CD4-positive, alpha-beta T cell (primary cell): ENCODE measurements at regions not wholly inside any gene's neighbourhood (a gene's known extent, or its start where the extent isn't known, plus 50 kb on each side); places are given as distances from the start of the nearest gene placed in this dataset.

ENCODE experiments used
- ATAC-seq: fragments of 200-7000 bp; cut with Tn5 transposase; one replicate; pipeline ENCODE4 v1.10.0; 2022; ENCODE audit warnings: mild to moderate bottlenecking; ENCODE audit not compliant: poor library complexity
- CTCF ChIA-PET: fragments of 350-600 bp; sonication (Branson Sonifier 250); formaldehyde crosslinking; loops from one replicate; lab custom pipeline; 2021; ENCODE audit warnings: antibody characterized with exemption, inconsistent platforms; lab: Charles Lee
- POLR2A ChIA-PET: fragments of 350-600 bp; sonication (Branson Sonifier 250); formaldehyde crosslinking; loops from one replicate; lab custom pipeline; 2021; ENCODE audit warnings: antibody characterized with exemption, inconsistent platforms; lab: Charles Lee
- DNase-seq, 14 experiments: peaks; one replicate each; pipeline ENCODE4 v3.0.0-alpha.2; 2013 to 2020; ENCODE audit warnings: mixed read lengths in 2 of 14
- H3K27ac ChIP-seq, 2 donors: one replicate each; pipeline versions ENCODE4 v1.5.1 to v1.7.0; 2013; ENCODE audit warnings: low read length in 2 of 2, low read depth in 1 of 2, mild to moderate bottlenecking in 1 of 2
- H3K27me3 ChIP-seq, 2 experiments: 1 replicate in 1 of 2; 2 replicates in 1 of 2; pipeline versions ENCODE4 v1.6.1 to v1.7.0; 2013; ENCODE audit warnings: low read length in 2 of 2, control low read depth in 1 of 2, mild to moderate bottlenecking in 1 of 2, moderate library complexity in 1 of 2; ENCODE audit not compliant: insufficient read depth in 2 of 2, control insufficient read depth in 1 of 2
- H3K36me3 ChIP-seq: one replicate; pipeline ENCODE4 v1.6.1; 2013; ENCODE audit warnings: low read length, control low read depth; ENCODE audit not compliant: insufficient read depth
- H3K4me1 ChIP-seq: one replicate; pipeline ENCODE4 v1.6.1; 2013; ENCODE audit warnings: low read length, control low read depth; ENCODE audit not compliant: insufficient read depth
- H3K4me3 ChIP-seq: one replicate; pipeline ENCODE4 v1.5.1; 2013; ENCODE audit warnings: mild to moderate bottlenecking, low read length, moderate library complexity
- H3K9me3 ChIP-seq, 2 experiments: 1 replicate in 1 of 2; 2 replicates in 1 of 2; pipeline versions ENCODE4 v1.6.1 to v1.7.0; 2013; ENCODE audit warnings: low read length in 2 of 2, mild to moderate bottlenecking in 2 of 2, control low read depth in 1 of 2, moderate library complexity in 1 of 2; ENCODE audit not compliant: control insufficient read depth in 1 of 2, insufficient read depth in 1 of 2
- H3K27ac Mint-ChIP-seq: one replicate; pipeline ENCODE4 v1.8.0; 2020; ENCODE audit warnings: mixed read lengths
- H3K27me3 Mint-ChIP-seq: one replicate; pipeline ENCODE4 v1.8.0; 2021; ENCODE audit warnings: mixed read lengths
- H3K36me3 Mint-ChIP-seq: one replicate; pipeline ENCODE4 v1.8.0; 2021; ENCODE audit warnings: low read depth, mixed read lengths
- H3K4me1 Mint-ChIP-seq: one replicate; pipeline ENCODE4 v1.8.0; 2021; ENCODE audit warnings: low read depth, mixed read lengths
- H3K4me3 Mint-ChIP-seq: one replicate; pipeline ENCODE4 v1.8.0; 2020; ENCODE audit warnings: mild to moderate bottlenecking, mixed read lengths
- H3K9me3 Mint-ChIP-seq: one replicate; pipeline ENCODE4 v1.8.0; 2020; ENCODE audit warnings: mixed read lengths
- intact Hi-C, 2 experiments: fragments of 100-400 bp; cut with DNase I in 1 of 2; cut with micrococcal nuclease in 1 of 2; formaldehyde crosslinking; loops; one replicate each; pipeline versions ENCODE4 v1.15.1 to v1.9.0; 2023 to 2025; cut with DNase I, micrococcal nuclease
- TF ChIP-seq, protein P1 (sequence below): fragments of 200-600 bp; IDR thresholded peaks from one replicate; pipeline ENCODE4 v1.8.0; 2022; ENCODE audit warnings: antibody characterized with exemption, mild to moderate bottlenecking

DNA sequence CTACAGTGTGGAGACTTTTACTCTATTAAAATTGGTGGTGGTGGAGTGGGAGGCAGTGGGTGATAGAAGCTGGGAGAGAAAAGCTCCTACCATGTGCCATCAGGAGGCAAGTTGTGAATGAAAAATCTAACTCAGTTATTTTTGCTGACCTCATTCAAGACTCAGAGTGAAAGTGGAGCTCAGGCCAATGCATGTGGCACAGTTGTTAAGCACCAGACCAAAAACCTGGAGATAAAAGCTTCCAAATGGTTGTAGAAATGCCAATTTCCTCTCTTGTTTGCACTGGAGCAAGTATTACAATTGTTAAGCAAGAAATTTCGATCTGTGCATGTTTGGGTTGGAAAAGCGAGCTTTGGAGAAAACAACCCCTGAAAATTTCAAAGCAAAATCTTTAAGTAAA is 81.5 kb upstream of the PRICKLE2 start:
- H3K4me1 Mint-ChIP-seq: no peaks in the 10 kb centered on the region

DNA sequence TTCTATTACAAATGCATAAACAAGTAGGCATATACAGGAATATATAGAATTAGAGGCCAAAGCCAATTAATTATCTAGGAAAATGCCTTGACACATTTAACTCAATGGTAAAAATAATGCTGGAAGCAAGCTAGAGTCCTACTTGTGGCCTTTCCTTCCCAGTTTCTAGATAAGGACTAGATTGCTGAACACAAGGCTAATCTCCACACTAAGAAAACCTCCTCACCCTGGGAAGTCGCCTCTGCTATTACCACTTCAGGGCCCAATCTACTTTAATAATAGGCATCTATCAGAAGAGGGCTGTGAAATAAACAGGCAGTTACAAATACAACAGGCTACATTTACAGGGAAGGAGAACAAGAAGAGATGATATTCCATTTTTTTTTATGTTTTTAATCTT is 80.5 kb upstream of the PRICKLE2 start:
- TF ChIP-seq, protein P1, sequence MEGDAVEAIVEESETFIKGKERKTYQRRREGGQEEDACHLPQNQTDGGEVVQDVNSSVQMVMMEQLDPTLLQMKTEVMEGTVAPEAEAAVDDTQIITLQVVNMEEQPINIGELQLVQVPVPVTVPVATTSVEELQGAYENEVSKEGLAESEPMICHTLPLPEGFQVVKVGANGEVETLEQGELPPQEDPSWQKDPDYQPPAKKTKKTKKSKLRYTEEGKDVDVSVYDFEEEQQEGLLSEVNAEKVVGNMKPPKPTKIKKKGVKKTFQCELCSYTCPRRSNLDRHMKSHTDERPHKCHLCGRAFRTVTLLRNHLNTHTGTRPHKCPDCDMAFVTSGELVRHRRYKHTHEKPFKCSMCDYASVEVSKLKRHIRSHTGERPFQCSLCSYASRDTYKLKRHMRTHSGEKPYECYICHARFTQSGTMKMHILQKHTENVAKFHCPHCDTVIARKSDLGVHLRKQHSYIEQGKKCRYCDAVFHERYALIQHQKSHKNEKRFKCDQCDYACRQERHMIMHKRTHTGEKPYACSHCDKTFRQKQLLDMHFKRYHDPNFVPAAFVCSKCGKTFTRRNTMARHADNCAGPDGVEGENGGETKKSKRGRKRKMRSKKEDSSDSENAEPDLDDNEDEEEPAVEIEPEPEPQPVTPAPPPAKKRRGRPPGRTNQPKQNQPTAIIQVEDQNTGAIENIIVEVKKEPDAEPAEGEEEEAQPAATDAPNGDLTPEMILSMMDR: no peak
- H3K4me1 ChIP-seq: no peaks in the 10 kb centered on the region
- H3K4me3 Mint-ChIP-seq: no peak overlapping the region
- H3K4me1 Mint-ChIP-seq: no peaks in the 10 kb centered on the region
- peaks cover 2% of the 10 kb centered on the region for H3K9me3 Mint-ChIP-seq
- H3K27ac ChIP-seq: no peak overlapping the region
- H3K27me3 ChIP-seq: no peaks in the 10 kb centered on the region
- intact Hi-C loops: no loop called here
- no peak for DNase-seq
- no peaks in the 10 kb centered on the region for H3K36me3 Mint-ChIP-seq
- H3K27ac Mint-ChIP-seq: no peak overlapping the region
- no peak overlapping the region for H3K4me3 ChIP-seq
- POLR2A ChIA-PET: no interaction called here
- H3K27me3 Mint-ChIP-seq: peaks cover 5% of the 10 kb centered on the region
- no peak for ATAC-seq
- H3K9me3 ChIP-seq: no peaks in the 10 kb centered on the region
- CTCF ChIA-PET: no interaction called here
- no peaks in the 10 kb centered on the region for H3K36me3 ChIP-seq

More for the DNA sequence above, 81.5 kb upstream of the PRICKLE2 start:
- Mint-ChIP-seq H3K4me3 (no peak overlapping the region), H3K36me3 (no peaks in the 10 kb centered on the region), H3K9me3 (peaks cover 2% of the 10 kb centered on the region), H3K27me3 (peaks cover 5% of the 10 kb centered on the region), H3K27ac (no peak overlapping the region)
- TF ChIP-seq, protein P1: no peak
- Histone ChIP-seq H3K36me3 (no peaks in the 10 kb centered on the region), H3K27me3 (no peaks in the 10 kb centered on the region), H3K9me3 (no peaks in the 10 kb centered on the region), H3K4me3 (no peak overlapping the region), H3K27ac (no peak overlapping the region), H3K4me1 (no peaks in the 10 kb centered on the region)
- intact Hi-C loops: no loop called here
- CTCF ChIA-PET: no interaction called here
- DNase-seq (no peak), ATAC-seq (no peak)
- POLR2A ChIA-PET: no interaction called here

GRCh38 chr3:64304828-64305410 is 79.7 kb upstream of the PRICKLE2 start:
- H3K4me1 Mint-ChIP-seq: no peaks in the 10 kb centered on the region
- no peak overlapping the region for H3K4me3 ChIP-seq
- H3K27ac ChIP-seq: no peak overlapping the region
- POLR2A ChIA-PET: interaction anchor here (0.6 kb wide), 1 partner anchor 1010 kb away, joined by 3 read pairs; no protein-coding TSS in a partner anchor
- no peaks in the 10 kb centered on the region for H3K9me3 ChIP-seq
- no peaks in the 10 kb centered on the region for H3K36me3 Mint-ChIP-seq
- intact Hi-C loops: no loop called here
- no peaks in the 10 kb centered on the region for H3K27me3 ChIP-seq
- H3K27me3 Mint-ChIP-seq: peaks cover 5% of the 10 kb centered on the region
- no peak overlapping the region for H3K27ac Mint-ChIP-seq
- no peaks in the 10 kb centered on the region for H3K36me3 ChIP-seq
- H3K4me3 Mint-ChIP-seq: no peak overlapping the region
- ATAC-seq: no peak
- H3K4me1 ChIP-seq: no peaks in the 10 kb centered on the region
- TF ChIP-seq, protein P1: no peak
- CTCF ChIA-PET: no interaction called here
- H3K9me3 Mint-ChIP-seq: peaks cover 2% of the 10 kb centered on the region
- DNase-seq: no peak
